ENCODE measurements at regions not wholly inside any gene's neighbourhood (a gene's known extent, or its start where the extent isn't known, plus 50 kb on each side); places are given as distances from the start of the nearest gene placed in this dataset.

DNA sequence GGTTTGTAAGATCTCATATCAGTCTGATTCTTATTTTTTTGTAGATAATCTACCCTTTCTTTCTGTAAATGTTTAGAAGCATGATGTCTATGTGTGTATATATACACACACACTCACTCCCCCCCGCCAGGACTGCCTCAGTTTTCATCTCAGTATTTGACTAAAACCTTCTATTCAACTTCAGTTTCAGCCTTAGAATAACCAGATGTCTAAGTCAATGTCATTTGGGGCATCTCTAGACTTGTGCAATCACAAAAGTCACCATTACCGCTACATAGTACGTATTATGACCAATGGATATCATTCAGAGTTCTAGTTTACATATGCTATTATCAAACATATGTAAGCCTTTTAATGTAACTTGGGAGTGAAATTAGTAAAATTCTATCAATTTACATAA, 53.3 kb upstream of the BOLA1 start:
- Histone ChIP-seq H3K36me3 (no peaks in the 10 kb centered on the region), H3K27ac (no peak overlapping the region)
- DNase-seq: no peak

DNA sequence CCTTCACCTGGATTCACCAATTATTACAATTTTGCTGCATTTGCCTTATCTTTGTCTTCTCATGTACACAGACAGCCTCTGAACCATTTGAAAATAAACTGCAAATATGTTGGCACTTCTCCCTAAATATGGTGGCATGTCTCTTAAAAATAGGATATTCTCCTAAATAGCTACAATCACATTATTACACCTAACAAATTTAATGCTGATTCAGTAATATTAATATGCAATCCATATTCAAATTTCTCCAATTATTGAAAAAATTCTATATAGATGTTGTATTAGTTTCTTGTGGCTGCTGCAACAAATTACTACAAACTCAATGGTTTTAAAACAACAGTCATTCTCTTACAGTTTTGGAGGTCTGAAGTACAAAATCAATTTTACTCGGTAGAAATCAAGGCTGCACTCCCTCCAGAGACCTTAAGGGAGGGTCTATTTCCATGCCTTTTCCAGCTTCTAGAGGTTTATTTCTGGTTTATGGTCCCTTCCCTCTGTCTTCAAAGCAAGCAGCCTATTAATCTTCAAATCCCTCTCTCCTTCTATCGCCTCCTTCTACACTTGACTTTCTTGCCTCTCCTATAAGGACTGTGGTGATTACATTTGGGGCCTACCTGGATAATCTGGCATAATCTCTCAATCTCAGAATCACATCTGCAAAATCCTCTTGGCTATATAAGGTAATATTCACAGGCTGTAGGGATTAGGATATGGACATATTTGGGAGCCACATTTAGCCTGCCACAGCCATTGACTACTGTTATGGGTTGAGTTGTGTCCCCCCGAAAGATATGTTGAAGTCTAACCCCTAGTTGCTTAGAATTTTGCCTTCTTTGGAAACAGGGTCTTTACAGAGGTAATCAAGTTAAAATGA, 52.5 kb upstream of the BOLA1 start:
- intact Hi-C loops (cut with DNase I): no loop called here
- H3K36me3 ChIP-seq: no peaks in the 10 kb centered on the region
- H3K27ac ChIP-seq: no peak overlapping the region
- no peaks in the 10 kb centered on the region for H3K27me3 ChIP-seq
- no peak overlapping the region for H3K4me3 ChIP-seq
- ATAC-seq: no peak
- TF ChIP-seq, protein P1, sequence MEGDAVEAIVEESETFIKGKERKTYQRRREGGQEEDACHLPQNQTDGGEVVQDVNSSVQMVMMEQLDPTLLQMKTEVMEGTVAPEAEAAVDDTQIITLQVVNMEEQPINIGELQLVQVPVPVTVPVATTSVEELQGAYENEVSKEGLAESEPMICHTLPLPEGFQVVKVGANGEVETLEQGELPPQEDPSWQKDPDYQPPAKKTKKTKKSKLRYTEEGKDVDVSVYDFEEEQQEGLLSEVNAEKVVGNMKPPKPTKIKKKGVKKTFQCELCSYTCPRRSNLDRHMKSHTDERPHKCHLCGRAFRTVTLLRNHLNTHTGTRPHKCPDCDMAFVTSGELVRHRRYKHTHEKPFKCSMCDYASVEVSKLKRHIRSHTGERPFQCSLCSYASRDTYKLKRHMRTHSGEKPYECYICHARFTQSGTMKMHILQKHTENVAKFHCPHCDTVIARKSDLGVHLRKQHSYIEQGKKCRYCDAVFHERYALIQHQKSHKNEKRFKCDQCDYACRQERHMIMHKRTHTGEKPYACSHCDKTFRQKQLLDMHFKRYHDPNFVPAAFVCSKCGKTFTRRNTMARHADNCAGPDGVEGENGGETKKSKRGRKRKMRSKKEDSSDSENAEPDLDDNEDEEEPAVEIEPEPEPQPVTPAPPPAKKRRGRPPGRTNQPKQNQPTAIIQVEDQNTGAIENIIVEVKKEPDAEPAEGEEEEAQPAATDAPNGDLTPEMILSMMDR (IDR thresholded peaks at IDR 0.05): no peak
- no peaks in the 10 kb centered on the region for H3K9me3 ChIP-seq
- no peak for DNase-seq
- H3K4me1 ChIP-seq: peaks cover 38% of the 10 kb centered on the region

More for the DNA sequence above, 53.3 kb upstream of the BOLA1 start:
- TF ChIP-seq, protein P1 (IDR thresholded peaks at IDR 0.05): no peak
- Histone ChIP-seq H3K4me3 (no peak overlapping the region), H3K9me3 (no peaks in the 10 kb centered on the region), H3K27me3 (no peaks in the 10 kb centered on the region), H3K4me1 (peaks cover 38% of the 10 kb centered on the region)
- no peak for ATAC-seq
- intact Hi-C loops (cut with DNase I): no loop called here

DNA sequence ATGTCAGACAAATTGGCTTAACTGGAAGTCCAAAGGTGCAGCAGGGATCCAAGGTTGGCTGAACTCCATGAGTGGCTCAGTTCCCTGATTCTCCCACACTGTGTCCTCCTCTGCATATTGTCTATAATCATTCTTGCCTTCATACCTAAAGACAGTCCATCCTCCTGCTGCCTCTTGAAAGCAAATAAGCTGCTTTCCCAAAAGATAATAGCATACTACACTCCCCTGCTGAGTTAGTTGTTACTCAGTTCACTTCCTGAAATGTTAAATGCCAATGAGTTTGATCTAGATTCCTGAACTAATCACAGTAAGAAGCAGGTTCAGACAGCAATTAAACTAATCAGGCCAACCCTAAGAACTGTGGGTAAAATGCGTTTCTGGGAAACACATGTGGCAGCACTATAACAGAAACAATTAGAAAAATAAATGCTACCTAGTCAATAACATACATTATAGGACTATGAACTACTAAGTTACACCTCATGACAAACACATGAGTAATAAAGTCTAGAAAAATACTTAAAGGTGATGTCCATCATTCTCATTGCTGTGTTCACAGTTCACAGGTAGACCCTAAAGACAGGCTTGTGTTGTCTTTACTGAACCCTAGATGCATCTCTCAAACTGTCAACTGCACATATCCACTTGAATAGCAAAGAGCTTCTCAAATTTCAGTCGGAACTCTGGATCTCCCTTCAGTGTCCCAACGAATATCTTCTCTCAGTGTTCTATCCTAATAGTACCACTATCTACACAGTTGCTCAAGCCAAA, 50.8 kb upstream of the BOLA1 start:
- Histone ChIP-seq H3K4me3 (peak overlapping the region; percentile 57), H3K36me3 (no peaks in the 10 kb centered on the region), H3K4me1 (peaks cover 37% of the 10 kb centered on the region), H3K9me3 (no peaks in the 10 kb centered on the region), H3K27ac (no peak overlapping the region), H3K27me3 (no peaks in the 10 kb centered on the region)
- no peak for ATAC-seq
- TF ChIP-seq, protein P1 (IDR thresholded peaks at IDR 0.05): no peak
- intact Hi-C loops (cut with DNase I): no loop called here
- DNase-seq: no peak

DNA sequence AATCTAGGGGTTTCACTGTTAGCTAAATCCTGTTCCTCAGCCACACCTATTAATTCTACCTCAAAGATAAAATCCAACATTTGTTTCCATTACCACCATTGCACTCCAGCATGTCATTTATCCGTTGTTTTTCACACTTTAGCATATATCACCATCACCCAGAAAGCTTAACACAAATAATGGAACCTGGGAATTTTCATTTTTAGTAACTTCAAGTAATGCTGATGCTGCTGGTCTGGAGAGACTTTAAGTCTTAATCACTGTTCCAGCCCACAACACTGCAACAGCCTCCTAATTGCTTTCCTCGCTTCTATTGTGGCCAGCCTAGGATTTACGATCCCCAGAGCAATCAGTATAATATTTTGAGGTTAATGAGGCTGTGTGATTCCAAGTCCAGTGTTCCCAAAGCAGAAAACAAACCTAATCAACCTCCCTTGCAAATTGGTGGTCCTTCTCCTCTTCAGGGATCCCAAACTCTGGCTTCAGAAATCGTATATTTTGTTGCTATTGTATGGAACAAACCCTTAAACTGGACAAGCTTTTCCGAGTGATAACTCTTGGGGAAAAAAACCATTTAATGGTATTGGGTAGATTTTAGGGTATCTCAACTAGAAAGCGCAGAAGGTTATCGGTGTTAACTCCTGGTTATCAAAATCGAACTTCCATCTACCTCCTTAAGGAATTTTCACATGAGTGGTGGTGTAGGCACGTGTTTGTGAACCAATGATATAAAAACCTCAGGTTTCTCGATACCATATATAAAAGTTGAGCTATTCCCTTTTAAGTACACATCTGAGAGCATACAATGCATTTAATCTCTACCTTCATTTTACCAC, 50.0 kb upstream of the BOLA1 start:
- TF ChIP-seq, protein P1 (IDR thresholded peaks at IDR 0.05): no peak
- Histone ChIP-seq H3K27ac (peak overlapping the region; percentile 82), H3K9me3 (no peaks in the 10 kb centered on the region), H3K4me1 (peaks cover 29% of the 10 kb centered on the region), H3K27me3 (no peaks in the 10 kb centered on the region), H3K36me3 (no peaks in the 10 kb centered on the region), H3K4me3 (peak overlapping the region; percentile 57)
- no peak for DNase-seq
- intact Hi-C loops (cut with DNase I): no loop called here
- no peak for ATAC-seq

Measured in upper lobe of right lung (tissue), 1 donor.